HG02763 (cell line): ENCODE measurements at regions not wholly inside any gene's neighbourhood (a gene's known extent, or its start where the extent isn't known, plus 50 kb on each side); places are given as distances from the start of the nearest gene placed in this dataset.

Experiments
- ATAC-seq: cut with Tn5 transposase; IDR thresholded peaks from one replicate; pipeline ENCODE4 v1.9.1; 2021; ENCODE audit warnings: mild to moderate bottlenecking, moderate library complexity; ENCODE audit not compliant: unreplicated experiment

DNA sequence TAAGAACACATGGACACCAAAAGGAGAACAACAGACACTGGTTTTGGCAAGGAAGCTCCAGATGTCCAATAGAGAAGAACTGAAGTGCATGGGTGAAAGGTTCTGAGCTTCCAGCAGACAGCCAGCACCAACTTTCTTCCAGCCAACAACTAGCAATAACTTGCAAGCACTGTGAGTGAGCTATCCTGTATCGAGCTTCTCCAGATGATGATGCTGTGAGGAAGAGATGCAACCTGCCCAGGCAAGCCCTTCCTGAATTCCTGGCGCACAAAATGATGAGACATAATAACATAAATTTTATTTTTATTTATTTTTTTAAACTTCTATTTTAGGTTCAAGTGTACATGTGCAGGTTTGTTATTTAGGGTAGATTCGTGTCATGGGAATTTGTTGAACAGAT, 692.1 kb downstream of the DNAJB9 start:
- no peak for ATAC-seq

DNA sequence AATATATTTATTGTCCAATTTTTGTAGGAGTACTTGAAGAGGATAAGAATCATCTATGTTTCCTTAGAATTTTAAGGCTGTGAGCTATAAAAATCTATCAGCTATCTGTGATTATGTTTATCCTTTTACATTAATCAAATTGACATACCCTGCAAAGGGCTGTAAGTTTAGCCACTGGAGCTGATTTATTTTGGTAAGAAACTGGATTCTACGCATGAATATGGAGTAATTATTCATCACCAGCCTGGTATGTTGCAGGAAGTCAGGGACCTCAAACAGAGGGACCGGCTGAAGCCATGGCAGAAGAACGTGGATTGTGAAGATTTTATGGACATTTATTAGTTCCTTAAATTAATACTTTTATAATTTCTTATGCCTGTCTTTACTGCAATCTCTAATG, 696.9 kb downstream of the DNAJB9 start:
- ATAC-seq, result no peak

DNA sequence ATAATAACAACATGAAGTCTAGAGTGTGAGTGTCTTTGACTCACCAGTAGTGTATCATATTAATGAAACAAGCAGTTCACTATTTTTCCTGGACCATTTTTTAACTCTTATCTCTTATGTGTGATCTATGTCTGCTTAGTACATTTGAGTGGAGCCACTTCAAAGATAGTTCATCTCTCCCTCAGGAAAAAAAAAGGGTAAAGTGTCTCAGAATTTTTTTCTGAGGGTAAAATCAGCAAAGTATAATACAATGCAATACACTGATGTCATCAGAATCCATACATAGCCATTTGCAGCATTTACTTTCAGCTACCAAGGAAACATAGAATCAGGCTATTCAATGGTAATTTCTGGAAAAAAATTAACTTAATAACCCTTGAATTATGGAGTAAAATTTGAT, 706.7 kb downstream of the DNAJB9 start:
- ATAC-seq, result no peak

DNA sequence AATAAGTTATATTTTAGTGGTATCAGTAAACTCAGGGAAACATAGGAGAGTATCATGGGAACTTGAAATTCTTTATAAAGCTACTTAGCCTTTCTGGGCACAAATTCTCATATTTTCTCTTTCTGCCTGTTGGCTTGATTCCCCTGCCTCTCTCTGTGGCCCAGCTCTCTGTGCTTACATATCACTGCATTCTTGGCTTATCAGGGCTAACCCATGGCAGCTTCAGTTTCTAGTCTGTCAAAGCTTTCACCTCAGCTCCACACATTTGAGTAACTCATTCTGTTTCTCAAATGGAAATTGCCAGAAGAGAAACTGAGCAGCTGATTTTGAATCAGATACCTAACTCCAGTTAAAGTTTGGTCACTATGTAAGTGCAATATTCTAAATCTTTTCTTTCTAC, 713.1 kb downstream of the DNAJB9 start:
- ATAC-seq, result no peak

DNA sequence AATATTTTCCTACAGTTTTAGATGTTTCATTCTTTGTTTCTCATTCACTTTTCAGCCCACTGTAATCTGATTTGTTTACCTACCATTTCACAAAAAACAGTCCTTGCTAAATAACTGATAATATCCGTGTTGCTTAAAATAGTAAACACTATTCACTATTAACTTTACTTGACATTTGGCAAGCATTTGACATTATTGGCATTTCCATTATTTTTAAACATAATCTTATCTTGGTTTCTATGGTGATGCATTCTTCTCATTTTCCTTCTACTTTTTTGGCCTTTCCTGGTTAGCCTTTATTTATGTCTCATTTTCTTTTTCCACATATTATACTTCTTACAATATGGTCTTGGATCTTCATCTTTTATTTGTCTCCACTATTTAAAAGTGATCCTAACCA, 715.3 kb downstream of the DNAJB9 start:
- no peak for ATAC-seq

DNA sequence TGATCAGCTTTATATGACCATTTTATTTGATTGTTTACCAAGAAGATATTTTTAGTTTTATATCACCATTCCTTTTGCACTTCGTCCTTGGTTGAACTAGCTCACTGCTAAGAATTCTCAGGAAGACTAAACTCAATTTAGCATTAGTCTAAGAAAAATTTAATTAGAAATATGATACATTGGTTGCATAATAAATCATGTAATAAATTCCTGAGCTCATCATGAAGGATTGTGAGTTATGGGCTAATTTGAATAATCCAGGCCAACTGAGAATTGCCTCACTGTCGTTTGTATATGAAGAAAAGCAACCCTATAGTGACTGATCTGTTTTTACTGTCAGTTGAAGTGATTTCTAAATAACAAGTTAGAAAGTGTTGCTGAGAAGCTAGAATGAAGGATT, 725.5 kb downstream of the DNAJB9 start:
- ATAC-seq, result no peak

DNA sequence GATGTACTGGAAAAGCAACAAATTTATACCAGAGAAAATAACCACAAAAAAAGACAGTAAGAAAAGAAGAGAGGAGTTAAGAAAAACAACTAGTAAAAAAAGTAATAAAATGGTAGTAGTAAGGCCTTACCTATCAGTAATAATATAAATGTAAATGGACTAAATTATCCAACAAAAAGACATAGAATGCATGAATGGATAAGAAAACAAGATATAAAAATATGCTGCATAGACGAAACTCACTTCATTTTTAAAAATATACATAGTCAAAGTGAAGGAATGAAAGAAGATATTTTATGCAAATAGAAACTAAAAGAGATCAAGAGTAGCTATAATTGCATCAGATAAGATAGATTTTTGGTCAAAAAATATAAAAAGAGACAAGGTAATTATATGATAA, 739.1 kb downstream of the DNAJB9 start:
- ATAC-seq, result no peak

DNA sequence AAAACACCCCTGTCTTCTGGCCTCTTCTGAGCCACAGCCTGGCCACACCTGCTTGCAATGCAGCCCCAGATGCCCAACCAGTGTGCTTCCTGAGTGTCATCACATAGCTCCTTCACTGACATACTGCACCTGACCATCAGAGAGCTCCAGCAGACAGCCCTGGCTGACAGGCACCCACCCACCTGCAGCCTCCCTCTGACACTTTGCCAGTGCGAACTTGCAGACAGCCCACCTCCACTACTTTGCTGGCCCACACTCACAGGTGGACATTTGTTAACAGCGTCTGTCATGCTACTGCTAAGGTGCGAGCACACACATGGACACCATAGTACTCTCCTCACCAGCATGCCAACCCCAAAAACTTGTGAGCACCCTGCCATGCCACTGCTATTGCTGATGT, 740.1 kb downstream of the DNAJB9 start:
- no peak for ATAC-seq

DNA sequence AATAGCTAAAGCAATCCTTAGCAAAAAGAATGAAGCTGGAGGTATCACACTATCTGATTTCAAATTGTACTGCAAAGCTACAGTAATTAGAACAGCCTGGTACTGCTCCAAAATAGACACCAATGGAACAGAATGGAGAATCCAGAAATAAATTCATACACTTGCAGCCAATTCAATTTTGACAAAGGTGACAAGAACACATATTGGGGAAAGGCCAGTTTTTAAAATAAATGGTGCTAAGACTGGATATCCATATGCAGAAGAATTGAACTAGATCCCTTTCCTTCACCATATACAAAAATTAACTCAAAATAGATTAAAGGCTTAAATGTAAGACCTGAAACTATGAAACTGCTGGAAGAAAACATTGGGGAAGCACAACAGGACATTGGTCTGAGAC, 748.5 kb downstream of the DNAJB9 start:
- no peak for ATAC-seq

DNA sequence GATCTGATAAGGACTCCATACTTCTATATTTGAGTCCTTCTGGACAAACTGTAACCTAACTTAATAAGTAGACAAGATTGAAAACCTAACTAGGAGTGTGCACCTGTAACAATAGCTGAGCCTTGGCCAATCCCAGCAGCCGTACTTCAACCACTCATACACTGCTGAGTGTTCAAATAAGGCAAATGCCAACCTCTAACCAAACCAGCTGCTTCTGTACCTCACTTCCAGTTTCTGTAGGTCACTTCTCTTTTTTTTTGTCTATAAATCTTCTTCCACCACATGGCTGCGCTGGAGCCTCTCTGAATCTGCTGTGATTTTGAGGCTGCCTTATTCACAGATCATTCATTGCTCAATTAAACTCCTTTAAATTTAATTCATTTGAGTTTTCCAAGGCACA, 753.2 kb downstream of the DNAJB9 start:
- no peak for ATAC-seq

DNA sequence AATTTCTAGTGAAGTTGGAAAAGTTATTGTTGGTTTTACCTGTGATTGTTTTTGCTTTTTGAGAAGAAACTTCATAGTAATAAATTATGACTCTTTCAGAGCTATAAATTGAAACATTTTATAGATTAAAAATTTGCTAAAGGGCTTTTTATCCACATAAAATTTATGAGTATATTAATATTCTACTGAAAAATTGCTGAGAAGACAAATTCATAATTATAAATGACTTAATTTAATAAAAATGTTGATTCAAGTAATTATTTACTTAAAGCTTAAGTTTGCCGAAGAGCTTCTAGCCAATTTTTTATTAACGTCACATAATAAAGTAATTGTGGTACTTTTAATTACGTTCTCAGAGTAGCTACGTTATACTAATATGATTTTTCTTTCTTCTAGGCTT, 761.7 kb downstream of the DNAJB9 start:
- ATAC-seq, result no peak

DNA sequence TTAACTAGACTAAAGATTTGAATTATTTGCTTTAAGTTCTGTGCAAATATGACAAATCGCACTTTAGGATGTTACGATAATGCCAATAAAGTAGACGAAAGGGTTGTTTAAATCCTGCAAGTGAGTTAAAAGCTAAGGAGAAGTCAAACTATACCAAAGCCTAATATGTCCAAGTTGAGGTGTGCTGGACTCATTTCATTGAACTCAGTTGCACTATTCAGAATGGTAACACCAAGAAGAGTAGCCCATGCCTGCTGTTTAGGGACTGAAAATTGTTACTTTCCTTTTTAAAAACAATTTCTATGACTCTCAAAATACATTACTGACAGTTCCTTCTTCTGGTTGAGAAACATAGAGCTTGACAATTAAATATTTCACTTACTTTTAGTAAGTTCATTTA, 766.3 kb downstream of the DNAJB9 start:
- no peak for ATAC-seq

DNA sequence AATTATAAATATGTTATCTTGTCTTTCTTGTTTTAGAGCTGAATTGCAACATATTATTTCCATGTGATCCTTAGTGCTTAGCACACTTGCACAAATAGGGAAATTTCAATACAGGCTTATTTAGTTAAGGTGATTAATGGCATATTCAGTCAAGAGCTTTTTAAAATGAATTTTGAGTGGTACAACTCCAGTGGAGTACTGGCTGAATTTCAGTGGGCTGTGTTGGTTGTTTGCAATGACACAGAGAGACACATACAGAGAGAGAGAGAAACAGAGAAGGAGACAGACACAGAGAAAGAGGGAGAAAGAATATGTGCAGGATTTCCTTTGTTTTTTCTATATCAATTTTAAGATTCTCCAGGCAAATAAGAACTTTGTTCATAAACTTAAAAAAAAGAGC, 766.9 kb downstream of the DNAJB9 start:
- no peak for ATAC-seq

DNA sequence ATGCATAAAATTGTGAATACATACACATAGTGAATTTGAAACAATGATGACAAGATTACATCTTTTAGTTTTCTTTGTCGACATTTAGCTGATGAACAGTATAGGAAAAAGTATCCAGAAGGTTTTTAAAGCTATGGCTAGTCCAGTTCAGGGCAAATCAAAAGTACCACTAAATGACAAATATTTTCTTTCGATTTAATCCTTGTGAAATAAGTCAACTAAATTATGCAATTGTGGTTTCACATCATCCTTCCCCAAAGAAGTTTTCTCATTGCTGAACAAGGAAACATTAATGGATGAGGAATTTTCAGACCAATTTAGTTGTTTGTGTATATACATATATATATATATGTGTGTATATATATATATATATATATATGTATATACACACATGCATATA, 774.0 kb downstream of the DNAJB9 start:
- ATAC-seq, result no peak

DNA sequence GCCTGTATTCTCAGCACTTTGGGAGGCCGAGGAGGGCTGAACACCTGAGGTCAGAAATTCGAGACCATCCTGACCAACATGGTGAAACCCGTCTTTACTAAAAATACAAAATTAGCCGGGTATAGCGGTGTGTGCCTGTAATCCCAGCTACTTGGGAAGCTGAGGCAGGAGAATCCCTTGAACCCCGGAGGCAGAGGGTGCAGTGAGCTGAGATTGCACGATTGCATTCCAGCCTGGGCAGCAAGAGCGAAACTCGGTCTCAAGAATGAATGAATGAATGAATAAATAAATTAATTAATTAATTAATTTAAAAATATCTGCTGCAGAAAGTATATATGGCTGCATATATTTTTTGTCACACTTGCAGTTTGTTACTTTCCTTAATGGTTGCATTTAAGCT, 781.8 kb downstream of the DNAJB9 start:
- no peak for ATAC-seq

DNA sequence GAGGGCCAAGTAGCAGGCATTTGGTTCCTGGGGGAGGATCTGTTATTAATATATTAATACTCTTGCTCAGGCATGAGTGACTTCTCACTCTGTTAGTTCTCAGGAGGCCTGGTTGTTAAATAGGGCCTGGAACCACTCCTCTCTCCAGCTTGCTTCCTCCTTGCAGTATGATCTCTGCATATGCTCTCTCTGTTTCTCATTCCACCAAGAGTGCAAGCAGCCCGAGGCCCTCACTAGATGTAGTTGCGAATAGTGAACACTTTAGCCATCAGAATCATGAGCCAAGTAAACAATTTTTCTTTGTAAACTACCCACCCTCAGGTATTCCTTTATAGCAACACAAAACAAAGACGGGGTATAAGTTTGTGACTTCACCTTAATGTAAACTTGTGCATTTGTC, 784.3 kb downstream of the DNAJB9 start:
- ATAC-seq, result no peak

DNA sequence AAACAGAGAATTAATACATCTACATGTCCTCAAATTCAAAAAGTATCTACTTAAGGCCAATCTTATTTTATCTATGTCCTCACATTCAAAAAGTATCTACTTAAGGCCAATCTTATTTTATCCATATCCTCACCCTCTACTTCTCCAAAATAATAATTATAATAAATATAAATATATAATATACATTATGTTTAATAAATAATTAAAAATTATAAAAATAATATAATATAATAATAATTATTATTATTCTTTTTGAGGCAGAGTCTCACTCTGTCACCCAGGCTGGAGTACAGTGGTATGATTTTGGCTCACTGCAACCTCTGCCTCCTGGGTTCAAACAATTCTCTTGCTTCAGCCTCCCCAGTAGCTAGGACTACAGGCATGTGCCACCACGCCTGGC, 784.9 kb downstream of the DNAJB9 start:
- ATAC-seq, result no peak

DNA sequence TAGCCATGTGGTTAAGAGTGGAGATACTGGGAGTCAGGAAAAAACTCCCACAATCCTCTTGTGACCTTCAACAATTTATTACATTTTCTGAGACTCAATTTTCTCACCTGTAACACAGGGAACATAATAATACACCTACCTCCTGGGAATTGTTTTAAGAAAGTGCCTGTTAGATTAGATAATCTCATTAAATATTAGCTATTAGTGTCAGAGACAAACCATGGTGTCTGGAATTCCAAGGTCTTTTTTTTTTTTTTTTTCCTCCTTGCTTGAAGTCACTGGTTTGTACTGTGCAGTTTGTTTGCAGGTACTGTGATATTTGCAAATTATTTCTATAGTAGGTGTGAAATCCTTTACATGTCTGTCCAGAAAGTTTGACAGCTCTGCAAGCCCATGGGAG, 806.1 kb downstream of the DNAJB9 start:
- ATAC-seq, result no peak

DNA sequence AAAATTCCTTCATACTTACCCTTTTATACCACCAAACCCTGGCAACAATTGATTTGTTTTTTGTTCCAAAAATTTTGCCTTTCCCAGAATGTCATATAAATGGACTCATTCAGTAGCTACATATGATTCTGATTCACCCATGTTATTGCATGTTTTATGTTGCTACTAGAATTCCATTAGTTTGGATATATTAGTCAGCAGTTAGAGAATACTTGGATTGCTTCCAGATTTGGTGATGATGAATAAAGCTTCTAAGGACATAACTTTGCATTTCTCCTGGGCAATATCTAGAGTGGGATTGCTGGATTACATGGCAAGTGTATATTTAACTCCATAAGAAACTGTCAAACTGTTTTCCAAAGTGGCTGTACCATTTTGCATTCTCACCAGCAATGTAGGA, 806.9 kb downstream of the DNAJB9 start:
- no peak for ATAC-seq

DNA sequence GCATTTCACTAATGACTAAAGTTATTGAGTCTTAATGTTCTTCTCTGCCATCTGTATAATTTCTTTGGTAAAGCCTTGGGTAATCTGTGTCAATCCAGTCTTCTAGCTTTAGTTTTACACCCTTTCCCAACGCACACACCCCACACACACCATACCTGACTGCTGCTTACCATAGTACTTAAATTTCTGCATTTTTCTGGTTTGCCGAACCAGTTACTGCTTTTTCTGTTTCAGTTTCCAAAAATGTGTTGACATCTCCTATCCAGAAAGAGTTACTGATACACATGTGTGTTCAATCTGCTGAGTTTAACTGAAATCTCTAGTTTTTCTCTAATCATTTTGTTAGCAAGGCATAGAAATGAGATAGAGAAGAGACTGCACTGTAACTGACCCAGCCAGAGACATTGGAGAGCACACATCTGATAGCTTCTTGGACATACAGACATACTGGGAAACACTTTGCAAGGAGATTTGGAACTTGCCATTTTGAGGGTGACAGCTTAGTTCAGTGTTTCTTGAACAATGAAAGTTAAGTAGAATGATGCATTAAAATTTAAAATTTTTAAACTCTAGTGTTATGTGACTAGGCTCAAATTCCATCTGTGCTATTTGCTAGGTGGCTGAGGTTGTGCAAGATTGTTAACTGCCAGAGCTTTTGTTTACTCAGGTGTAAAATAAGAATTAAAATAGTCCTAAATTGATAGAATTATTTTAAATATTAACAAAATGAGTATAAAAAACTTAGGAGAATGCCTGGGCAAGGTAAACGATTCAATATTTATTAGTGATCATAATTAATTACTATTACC, 807.6 kb downstream of the DNAJB9 start:
- no peak for ATAC-seq

DNA sequence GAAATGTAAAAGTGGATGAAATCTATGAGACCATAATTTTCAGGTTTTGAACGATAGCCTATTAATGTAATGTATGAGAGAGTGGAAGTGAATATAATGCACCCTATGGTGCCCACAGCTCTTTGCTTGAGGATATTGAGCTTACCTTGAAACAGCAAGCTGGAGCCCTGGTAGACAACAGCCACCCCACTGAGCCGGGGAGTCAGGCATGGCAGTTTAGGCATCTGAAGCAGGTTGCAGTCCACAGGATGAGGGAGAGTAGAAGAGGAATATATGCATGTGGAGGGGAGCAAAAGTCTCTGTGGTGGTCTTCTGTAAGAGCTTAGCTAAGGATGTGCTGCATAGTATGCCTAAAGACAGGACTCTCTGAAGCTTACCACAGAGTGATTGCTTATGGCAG, 817.3 kb downstream of the DNAJB9 start:
- ATAC-seq, result no peak

DNA sequence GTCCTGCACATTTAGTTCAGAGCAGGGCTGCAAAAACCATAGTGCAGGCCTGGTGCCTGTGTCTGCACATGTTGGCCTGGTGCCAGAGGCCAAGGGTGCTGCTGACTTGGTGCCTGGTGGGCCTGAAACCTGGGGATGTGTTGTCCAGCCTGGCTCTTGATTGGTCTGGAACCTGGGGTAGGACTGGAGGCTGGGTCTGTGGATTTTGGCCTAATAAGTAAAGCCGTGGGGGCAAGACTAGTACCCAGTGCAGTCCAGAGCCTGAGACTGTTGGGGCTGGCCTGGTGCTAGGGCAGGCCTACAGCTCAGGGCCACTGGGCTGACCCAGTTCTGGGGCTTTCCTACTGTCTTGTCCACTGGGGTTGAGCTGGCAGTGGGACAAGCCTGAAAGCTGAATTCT, 817.9 kb downstream of the DNAJB9 start:
- ATAC-seq, result no peak

DNA sequence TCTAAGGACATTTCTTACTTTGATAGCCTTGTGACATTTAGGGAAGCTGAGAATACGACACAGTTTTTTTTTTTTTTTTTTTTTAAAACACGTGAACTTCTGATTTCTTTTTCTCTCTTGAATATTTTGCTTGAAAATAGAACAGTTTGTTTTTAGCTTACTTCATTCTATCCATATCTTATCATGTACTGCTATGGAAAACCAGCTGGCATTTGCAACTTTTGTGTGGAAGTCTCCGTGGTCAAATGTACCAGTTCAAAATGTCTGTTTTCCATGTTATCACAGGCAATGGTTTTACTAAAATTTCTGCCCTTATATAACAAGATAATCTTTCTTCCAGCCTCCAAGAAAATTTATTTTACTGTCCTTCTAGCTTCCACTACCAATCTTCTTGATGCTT, 821.6 kb downstream of the DNAJB9 start:
- no peak for ATAC-seq
